ENCODE measurements at regions not wholly inside any gene's neighbourhood (a gene's known extent, or its start where the extent isn't known, plus 50 kb on each side); places are given as distances from the start of the nearest gene placed in this dataset.

DNA sequence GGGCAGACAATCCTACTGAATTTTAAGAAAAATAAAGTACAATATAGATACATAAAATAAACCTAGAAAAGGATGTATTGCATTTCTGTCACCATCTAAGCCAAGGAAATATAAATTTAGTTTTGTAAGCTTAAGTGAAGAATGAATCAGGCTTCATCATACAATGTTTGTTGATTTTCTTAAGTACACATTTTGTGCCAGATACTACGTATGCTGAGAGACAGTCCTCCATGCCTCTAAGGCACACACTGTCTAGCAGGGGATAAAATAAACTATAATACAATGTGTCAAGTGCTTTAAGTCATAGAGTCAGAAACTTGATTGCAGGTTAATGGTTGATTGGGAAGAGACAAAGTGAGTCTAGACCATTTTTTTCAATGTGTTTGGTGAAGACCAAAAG, 465.7 kb downstream of the TBC1D4 start:
- TF ChIP-seq, protein P1, sequence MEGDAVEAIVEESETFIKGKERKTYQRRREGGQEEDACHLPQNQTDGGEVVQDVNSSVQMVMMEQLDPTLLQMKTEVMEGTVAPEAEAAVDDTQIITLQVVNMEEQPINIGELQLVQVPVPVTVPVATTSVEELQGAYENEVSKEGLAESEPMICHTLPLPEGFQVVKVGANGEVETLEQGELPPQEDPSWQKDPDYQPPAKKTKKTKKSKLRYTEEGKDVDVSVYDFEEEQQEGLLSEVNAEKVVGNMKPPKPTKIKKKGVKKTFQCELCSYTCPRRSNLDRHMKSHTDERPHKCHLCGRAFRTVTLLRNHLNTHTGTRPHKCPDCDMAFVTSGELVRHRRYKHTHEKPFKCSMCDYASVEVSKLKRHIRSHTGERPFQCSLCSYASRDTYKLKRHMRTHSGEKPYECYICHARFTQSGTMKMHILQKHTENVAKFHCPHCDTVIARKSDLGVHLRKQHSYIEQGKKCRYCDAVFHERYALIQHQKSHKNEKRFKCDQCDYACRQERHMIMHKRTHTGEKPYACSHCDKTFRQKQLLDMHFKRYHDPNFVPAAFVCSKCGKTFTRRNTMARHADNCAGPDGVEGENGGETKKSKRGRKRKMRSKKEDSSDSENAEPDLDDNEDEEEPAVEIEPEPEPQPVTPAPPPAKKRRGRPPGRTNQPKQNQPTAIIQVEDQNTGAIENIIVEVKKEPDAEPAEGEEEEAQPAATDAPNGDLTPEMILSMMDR (optimal IDR thresholded peaks at IDR 0.05 in 1 of 3, IDR thresholded peaks at IDR 0.05 in 1 of 3, conservative IDR thresholded peaks at IDR 0.05 in 1 of 3; ENCODE audit: extremely low read depth in 1 of 3, insufficient read depth in 2 of 3, low read length in 3 of 3), result no peak
- TF ChIP-seq EZH2 (IDR thresholded peaks at IDR 0.05; ENCODE audit: low read length), result no peak
